ENCODE measurements at regions not wholly inside any gene's neighbourhood (a gene's known extent, or its start where the extent isn't known, plus 50 kb on each side); places are given as distances from the start of the nearest gene placed in this dataset.
A peak's percentile ranks its signal among the peaks of the same experiment; 100 is the strongest.

- Mint-ChIP-seq H3K9me3 (no peaks in the 10 kb centered on the region), H3K36me3 (no peaks in the 10 kb centered on the region), H3K4me1 (no peaks in the 10 kb centered on the region), H3K27me3 (ENCODE audit: low read depth) (peaks cover 38% of the 10 kb centered on the region), H3K4me3 (no peak overlapping the region), H3K27ac (no peak overlapping the region)
- TF ChIP-seq CTCF (IDR thresholded peaks at IDR 0.05; ENCODE audit: unreplicated experiment): no peak
- DNase-seq (ENCODE audit: low spot score in 2 of 2, unreplicated experiment in 2 of 2): peak in 1 of 2 experiments; percentile 17
Measured at GRCh38 chr2:121037480-121037879, 247.5 kb downstream of the TFCP2L1 start.

- Mint-ChIP-seq H3K4me3 (no peak overlapping the region), H3K36me3 (no peaks in the 10 kb centered on the region), H3K27me3 (ENCODE audit: low read depth) (peaks cover 36% of the 10 kb centered on the region), H3K9me3 (no peaks in the 10 kb centered on the region), H3K27ac (no peak overlapping the region), H3K4me1 (no peaks in the 10 kb centered on the region)
- no peak for TF ChIP-seq CTCF (IDR thresholded peaks at IDR 0.05; ENCODE audit: unreplicated experiment)
- DNase-seq (ENCODE audit: low spot score in 2 of 2, unreplicated experiment in 2 of 2): no peak
Measured at GRCh38 chr2:121038031-121038430, 247.0 kb downstream of the TFCP2L1 start.

- H3K27me3 Mint-ChIP-seq (ENCODE audit: low read depth): peaks cover 34% of the 10 kb centered on the region
- no peak overlapping the region for H3K4me3 Mint-ChIP-seq
- H3K4me1 Mint-ChIP-seq: no peaks in the 10 kb centered on the region
- no peaks in the 10 kb centered on the region for H3K9me3 Mint-ChIP-seq
- no peak for DNase-seq (ENCODE audit: low spot score in 2 of 2, unreplicated experiment in 2 of 2)
- TF ChIP-seq CTCF (IDR thresholded peaks at IDR 0.05; ENCODE audit: unreplicated experiment): no peak
- H3K27ac Mint-ChIP-seq: no peak overlapping the region
- H3K36me3 Mint-ChIP-seq: no peaks in the 10 kb centered on the region
Measured at GRCh38 chr2:121038431-121038830, 246.6 kb downstream of the TFCP2L1 start.

- H3K27me3 Mint-ChIP-seq (ENCODE audit: low read depth): peaks cover 34% of the 10 kb centered on the region
- H3K9me3 Mint-ChIP-seq: no peaks in the 10 kb centered on the region
- no peaks in the 10 kb centered on the region for H3K36me3 Mint-ChIP-seq
- no peak overlapping the region for H3K27ac Mint-ChIP-seq
- no peak for TF ChIP-seq CTCF (IDR thresholded peaks at IDR 0.05; ENCODE audit: unreplicated experiment)
- H3K4me3 Mint-ChIP-seq: no peak overlapping the region
- no peak for DNase-seq (ENCODE audit: low spot score in 2 of 2, unreplicated experiment in 2 of 2)
- no peaks in the 10 kb centered on the region for H3K4me1 Mint-ChIP-seq
Measured at GRCh38 chr2:121038891-121039616, 245.9 kb downstream of the TFCP2L1 start.

- H3K27me3 Mint-ChIP-seq (ENCODE audit: low read depth): peaks cover 33% of the 10 kb centered on the region
- H3K4me1 Mint-ChIP-seq: no peaks in the 10 kb centered on the region
- DNase-seq (ENCODE audit: low spot score in 2 of 2, unreplicated experiment in 2 of 2): no peak
- TF ChIP-seq CTCF (IDR thresholded peaks at IDR 0.05; ENCODE audit: unreplicated experiment): no peak
- H3K9me3 Mint-ChIP-seq: no peaks in the 10 kb centered on the region
- H3K4me3 Mint-ChIP-seq: no peak overlapping the region
- no peak overlapping the region for H3K27ac Mint-ChIP-seq
- H3K36me3 Mint-ChIP-seq: no peaks in the 10 kb centered on the region
Measured at GRCh38 chr2:121039679-121040078, 245.3 kb downstream of the TFCP2L1 start.
